Mammary epithelial cell (primary cell): ENCODE measurements at regions not wholly inside any gene's neighbourhood (a gene's known extent, or its start where the extent isn't known, plus 50 kb on each side); places are given as distances from the start of the nearest gene placed in this dataset.

Experiments
- CTCF ChIP-seq, 2 donors: IDR thresholded peaks in 1 of 2; conservative IDR thresholded peaks in 1 of 2; 2 replicates each; pipeline ENCODE4 v1.5.1; 2011 to 2012; ENCODE audit warnings: inconsistent platforms in 2 of 2, low read length in 2 of 2, mild to moderate bottlenecking in 2 of 2, control low read depth in 1 of 2, low read depth in 1 of 2; ENCODE audit not compliant: insufficient read depth in 1 of 2; ENCODE audit errors: extremely low read depth in 1 of 2
- EZH2 ChIP-seq: IDR thresholded peaks from 2 replicates; pipeline ENCODE4 v1.6.1; 2012; ENCODE audit warnings: low read length, inconsistent platforms, borderline replicate concordance

GRCh38 chr14:86533834-86534233 lies 1003.9 kb downstream of the FLRT2 start:
- TF ChIP-seq CTCF (conservative IDR thresholded peaks at IDR 0.05 in 1 of 2, IDR thresholded peaks at IDR 0.05 in 1 of 2; ENCODE audit: extremely low read depth in 1 of 2, insufficient read depth in 1 of 2, low read depth in 1 of 2, low read length in 2 of 2) (no peak), EZH2 (no peak)
